ENCODE measurements at regions not wholly inside any gene's neighbourhood (a gene's known extent, or its start where the extent isn't known, plus 50 kb on each side); places are given as distances from the start of the nearest gene placed in this dataset.

- no peak for TF ChIP-seq TCF7 (CRISPR knock-in tag; IDR thresholded peaks at IDR 0.05; ENCODE audit: low read depth)
- TF ChIP-seq ZNF532 (CRISPR knock-in tag; IDR thresholded peaks at IDR 0.05; ENCODE audit: borderline replicate concordance), result no peak
- no peak for TF ChIP-seq CREM (CRISPR knock-in tag; IDR thresholded peaks at IDR 0.05)
- no peak for TF ChIP-seq RELA (CRISPR knock-in tag; IDR thresholded peaks at IDR 0.05; ENCODE audit: borderline replicate concordance)
- TF ChIP-seq ZBTB21 (CRISPR knock-in tag; IDR thresholded peaks at IDR 0.05; ENCODE audit: borderline replicate concordance), result no peak
- no peak for TF ChIP-seq ZNF425 (CRISPR knock-in tag; conservative IDR thresholded peaks at IDR 0.05)
- TF ChIP-seq ESRRA (CRISPR knock-in tag; IDR thresholded peaks at IDR 0.05; ENCODE audit: borderline replicate concordance), result no peak
- TF ChIP-seq ZNF671 (CRISPR knock-in tag; IDR thresholded peaks at IDR 0.05), result no peak
- no peak for TF ChIP-seq KAT7 (CRISPR knock-in tag; IDR thresholded peaks at IDR 0.05; ENCODE audit: borderline replicate concordance)
- no peak for TF ChIP-seq NR2C2 (CRISPR knock-in tag; IDR thresholded peaks at IDR 0.05)
- TF ChIP-seq TEAD1 (CRISPR knock-in tag; IDR thresholded peaks at IDR 0.05), result no peak
- TF ChIP-seq E2F5 (CRISPR knock-in tag; IDR thresholded peaks at IDR 0.05), result no peak
- no peak for TF ChIP-seq OVOL2 (CRISPR knock-in tag; IDR thresholded peaks at IDR 0.05; ENCODE audit: borderline replicate concordance)
- TF ChIP-seq ZNF138 (CRISPR knock-in tag; conservative IDR thresholded peaks at IDR 0.05), result no peak
- TF ChIP-seq HMGA2 (CRISPR knock-in tag; IDR thresholded peaks at IDR 0.05), result no peak
- TF ChIP-seq ATF3 (CRISPR knock-in tag; conservative IDR thresholded peaks at IDR 0.05), result no peak
- no peaks in the 10 kb centered on the region for H3K36me3 Mint-ChIP-seq
- ATAC-seq, result no peak
- POLR2A ChIA-PET, result no interaction called here
- H3K4me1 Mint-ChIP-seq, result peaks cover 10% of the 10 kb centered on the region
- no peak overlapping the region for H3K27ac Mint-ChIP-seq
- no peaks in the 10 kb centered on the region; the same call in none of the 2 replicates for H3K27me3 Mint-ChIP-seq (ENCODE audit: low read depth)
- CTCF ChIA-PET, result no interaction called here
- peaks cover 6% of the 10 kb centered on the region for H3K9me3 Mint-ChIP-seq
- DNase-seq (ENCODE audit: low spot score), result no peak
- no peak overlapping the region for H3K4me3 Mint-ChIP-seq
Measured at GRCh38 chr20:1845163-1845523, 50.1 kb upstream of the SIRPA start.

- no peaks in the 10 kb centered on the region for H3K36me3 Mint-ChIP-seq
- no peak overlapping the region for H3K4me3 Mint-ChIP-seq
- TF ChIP-seq CDX4 (CRISPR knock-in tag; IDR thresholded peaks at IDR 0.05; ENCODE audit: borderline replicate concordance) (no peak), ETV6 (CRISPR knock-in tag; IDR thresholded peaks at IDR 0.05) (no peak), HMGXB4 (CRISPR knock-in tag; IDR thresholded peaks at IDR 0.05) (no peak)
- no peaks in the 10 kb centered on the region; the same call in none of the 2 replicates for H3K27me3 Mint-ChIP-seq (ENCODE audit: low read depth)
- ATAC-seq (no peak), DNase-seq (ENCODE audit: low spot score) (no peak)
- H3K27ac Mint-ChIP-seq, result no peak overlapping the region
- H3K4me1 Mint-ChIP-seq, result peaks cover 10% of the 10 kb centered on the region
- ChIA-PET CTCF (no interaction called here), POLR2A (no interaction called here)
- peaks cover 6% of the 10 kb centered on the region for H3K9me3 Mint-ChIP-seq
Measured at GRCh38 chr20:1844325-1845162, 50.7 kb upstream of the SIRPA start.

All from WTC11 (cell line).